DND-41 (cell line): ENCODE measurements at regions not wholly inside any gene's neighbourhood (a gene's known extent, or its start where the extent isn't known, plus 50 kb on each side); places are given as distances from the start of the nearest gene placed in this dataset.

Experiments
- ATAC-seq: fragments of 200-7000 bp; cut with Tn5 transposase; 3 replicates; pipeline ENCODE4 v1.9.1; 2021; ENCODE audit warnings: low read depth; ENCODE audit not compliant: insufficient read depth
- DNase-seq: peaks from one replicate; pipeline ENCODE4 v3.0.0-alpha.2; 2020
- H2AFZ ChIP-seq: 2 replicates; pipeline ENCODE4 v1.6.0; 2012; ENCODE audit warnings: low read depth, low read length
- H3K27ac ChIP-seq: 2 replicates; pipeline ENCODE4 v1.5.1; 2012; ENCODE audit warnings: low read length, inconsistent platforms
- H3K27me3 ChIP-seq: fragments of 200-600 bp; sonication (generic); 2 replicates; pipeline ENCODE4 v1.6.0; 2012; ENCODE audit warnings: low read length, mild to moderate bottlenecking, inconsistent platforms; ENCODE audit not compliant: insufficient read depth, poor library complexity
- H3K36me3 ChIP-seq: 2 replicates; pipeline ENCODE4 v1.5.1; 2012; ENCODE audit warnings: low read length, inconsistent platforms; ENCODE audit not compliant: insufficient read depth
- H3K4me1 ChIP-seq: 2 replicates; pipeline ENCODE4 v1.5.1; 2012; ENCODE audit warnings: mild to moderate bottlenecking, low read length; ENCODE audit not compliant: insufficient read depth
- H3K4me2 ChIP-seq: 2 replicates; pipeline ENCODE4 v1.6.0; 2012; ENCODE audit warnings: mild to moderate bottlenecking, moderate library complexity, low read length, inconsistent platforms; ENCODE audit not compliant: insufficient read depth
- H3K4me3 ChIP-seq, 2 experiments: fragments of 200-600 bp in 1 of 2; shearing (Covaris generic) in 1 of 2; 2 replicates each; pipeline ENCODE4 v1.5.1; 2012 to 2016; ENCODE audit warnings: inconsistent platforms in 2 of 2, low read length in 2 of 2, mild to moderate bottlenecking in 2 of 2, low read depth in 1 of 2, moderate library complexity in 1 of 2
- H3K79me2 ChIP-seq: 2 replicates; pipeline ENCODE4 v1.6.0; 2012; ENCODE audit warnings: low read length, inconsistent platforms; ENCODE audit not compliant: insufficient read depth
- H3K9ac ChIP-seq: 2 replicates; pipeline ENCODE4 v1.6.0; 2012; ENCODE audit warnings: low read depth, mild to moderate bottlenecking, inconsistent platforms, low read length, moderate library complexity
- H3K9me3 ChIP-seq: 2 replicates; pipeline ENCODE4 v1.5.1; 2012; ENCODE audit warnings: low read length, moderate library complexity, mild to moderate bottlenecking, inconsistent platforms; ENCODE audit not compliant: insufficient read depth, severe bottlenecking
- H4K20me1 ChIP-seq: 2 replicates; pipeline ENCODE4 v1.6.0; 2012; ENCODE audit warnings: low read length; ENCODE audit not compliant: insufficient read depth
- EZH2 ChIP-seq: IDR thresholded peaks from 3 replicates; pipeline ENCODE4 v1.6.1; 2012; ENCODE audit warnings: borderline replicate concordance, low read depth, mild to moderate bottlenecking, moderate library complexity, low read length, inconsistent platforms; ENCODE audit not compliant: severe bottlenecking
- TF ChIP-seq, protein P1 (sequence below): IDR thresholded peaks from 2 replicates; pipeline ENCODE4 v1.5.1; 2012; ENCODE audit warnings: borderline replicate concordance, low read length, moderate library complexity, mild to moderate bottlenecking; ENCODE audit not compliant: poor library complexity, severe bottlenecking; ENCODE audit errors: extremely low read depth

DNA sequence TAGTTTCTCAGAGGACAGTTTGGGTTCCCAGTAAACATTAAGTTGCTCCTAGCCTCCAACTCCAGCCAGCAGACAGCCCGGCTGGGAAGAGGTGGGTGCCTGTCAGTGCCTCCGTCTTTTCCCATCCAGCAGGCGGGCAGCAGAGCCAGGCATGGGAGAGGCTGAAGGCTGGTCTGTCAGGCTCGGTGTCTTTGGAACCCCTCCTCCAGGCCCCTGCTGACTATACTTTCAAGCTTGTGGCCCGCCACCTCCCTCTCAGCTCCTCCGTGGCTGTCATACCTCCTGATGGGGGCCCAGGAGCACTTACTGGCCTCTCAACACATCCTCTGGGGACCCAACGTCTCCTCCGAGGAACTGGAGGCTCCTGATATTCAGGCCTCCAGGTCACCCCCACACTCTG is 140.9 kb downstream of the ACTL8 start:
- Histone ChIP-seq H3K4me2 (no peak overlapping the region), H3K79me2 (no peaks in the 10 kb centered on the region), H2AFZ (no peak overlapping the region), H3K36me3 (no peaks in the 10 kb centered on the region), H3K9ac (no peak overlapping the region), H3K4me3 (no peak overlapping the region), H3K9me3 (no peaks in the 10 kb centered on the region), H4K20me1 (no peaks in the 10 kb centered on the region), H3K4me1 (no peaks in the 10 kb centered on the region), H3K27me3 (no peaks in the 10 kb centered on the region), H3K27ac (no peak overlapping the region)
- ATAC-seq (no peak), DNase-seq (no peak)
- TF ChIP-seq, protein P1, sequence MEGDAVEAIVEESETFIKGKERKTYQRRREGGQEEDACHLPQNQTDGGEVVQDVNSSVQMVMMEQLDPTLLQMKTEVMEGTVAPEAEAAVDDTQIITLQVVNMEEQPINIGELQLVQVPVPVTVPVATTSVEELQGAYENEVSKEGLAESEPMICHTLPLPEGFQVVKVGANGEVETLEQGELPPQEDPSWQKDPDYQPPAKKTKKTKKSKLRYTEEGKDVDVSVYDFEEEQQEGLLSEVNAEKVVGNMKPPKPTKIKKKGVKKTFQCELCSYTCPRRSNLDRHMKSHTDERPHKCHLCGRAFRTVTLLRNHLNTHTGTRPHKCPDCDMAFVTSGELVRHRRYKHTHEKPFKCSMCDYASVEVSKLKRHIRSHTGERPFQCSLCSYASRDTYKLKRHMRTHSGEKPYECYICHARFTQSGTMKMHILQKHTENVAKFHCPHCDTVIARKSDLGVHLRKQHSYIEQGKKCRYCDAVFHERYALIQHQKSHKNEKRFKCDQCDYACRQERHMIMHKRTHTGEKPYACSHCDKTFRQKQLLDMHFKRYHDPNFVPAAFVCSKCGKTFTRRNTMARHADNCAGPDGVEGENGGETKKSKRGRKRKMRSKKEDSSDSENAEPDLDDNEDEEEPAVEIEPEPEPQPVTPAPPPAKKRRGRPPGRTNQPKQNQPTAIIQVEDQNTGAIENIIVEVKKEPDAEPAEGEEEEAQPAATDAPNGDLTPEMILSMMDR, result no peak
- TF ChIP-seq EZH2, result no peak

- Histone ChIP-seq H4K20me1 (no peaks in the 10 kb centered on the region), H3K4me1 (no peaks in the 10 kb centered on the region), H2AFZ (no peak overlapping the region), H3K4me2 (no peak overlapping the region), H3K9me3 (no peaks in the 10 kb centered on the region), H3K27me3 (no peaks in the 10 kb centered on the region), H3K27ac (no peak overlapping the region), H3K79me2 (no peaks in the 10 kb centered on the region), H3K36me3 (no peaks in the 10 kb centered on the region), H3K9ac (no peak overlapping the region), H3K4me3 (no peak overlapping the region)
- DNase-seq, result no peak
- no peak for ATAC-seq
- TF ChIP-seq, protein P1, result no peak
- TF ChIP-seq EZH2, result no peak
Measured at GRCh38 chr1:17903386-17903785, 148.3 kb downstream of the ACTL8 start.

DNA sequence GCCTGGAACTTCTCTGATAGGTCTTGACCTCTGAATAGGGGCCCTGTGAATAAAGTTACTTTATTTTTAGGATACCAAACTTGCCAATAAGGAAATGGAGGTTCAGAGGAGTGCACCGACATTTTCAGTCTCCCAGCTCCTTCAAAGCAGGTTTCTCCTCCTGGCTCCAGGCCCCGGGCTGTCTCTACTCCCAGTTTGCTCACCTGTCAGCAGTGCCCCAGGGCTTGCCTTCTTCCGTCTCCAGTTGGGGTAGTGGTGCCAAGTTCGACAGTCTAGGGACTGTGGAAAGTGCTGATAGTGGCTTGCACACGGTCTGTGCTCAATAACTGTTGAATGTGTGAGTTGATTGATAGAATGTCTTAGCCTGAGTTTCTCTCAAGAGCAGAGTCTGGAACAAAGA is 149.2 kb downstream of the ACTL8 start:
- no peaks in the 10 kb centered on the region for H3K36me3 ChIP-seq
- no peaks in the 10 kb centered on the region for H4K20me1 ChIP-seq
- H3K4me1 ChIP-seq, result no peaks in the 10 kb centered on the region
- no peaks in the 10 kb centered on the region for H3K9me3 ChIP-seq
- no peaks in the 10 kb centered on the region for H3K27me3 ChIP-seq
- TF ChIP-seq EZH2, result no peak
- TF ChIP-seq, protein P1, result no peak
- H2AFZ ChIP-seq, result no peak overlapping the region
- H3K27ac ChIP-seq, result no peak overlapping the region
- no peak overlapping the region for H3K4me3 ChIP-seq
- ATAC-seq (no peak), DNase-seq (no peak)
- no peak overlapping the region for H3K9ac ChIP-seq
- no peak overlapping the region for H3K4me2 ChIP-seq
- H3K79me2 ChIP-seq, result no peaks in the 10 kb centered on the region

- TF ChIP-seq EZH2, result no peak
- TF ChIP-seq, protein P1, result no peak
- H3K27me3 ChIP-seq, result no peaks in the 10 kb centered on the region
- ATAC-seq, result no peak
Measured at GRCh38 chr1:17907999-17908398, 152.9 kb downstream of the ACTL8 start.

More at GRCh38 chr1:17907999-17908398, 152.9 kb downstream of the ACTL8 start:
- no peaks in the 10 kb centered on the region for H3K4me1 ChIP-seq
- H3K27ac ChIP-seq, result no peak overlapping the region
- no peaks in the 10 kb centered on the region for H3K79me2 ChIP-seq
- no peaks in the 10 kb centered on the region for H3K36me3 ChIP-seq
- H3K4me2 ChIP-seq, result no peak overlapping the region
- no peak overlapping the region for H2AFZ ChIP-seq
- no peaks in the 10 kb centered on the region for H3K9me3 ChIP-seq
- no peak for DNase-seq
- no peak overlapping the region for H3K9ac ChIP-seq
- H3K4me3 ChIP-seq, result no peak overlapping the region
- no peaks in the 10 kb centered on the region for H4K20me1 ChIP-seq
